ENCODE measurements at regions not wholly inside any gene's neighbourhood (a gene's known extent, or its start where the extent isn't known, plus 50 kb on each side); places are given as distances from the start of the nearest gene placed in this dataset.

DNA sequence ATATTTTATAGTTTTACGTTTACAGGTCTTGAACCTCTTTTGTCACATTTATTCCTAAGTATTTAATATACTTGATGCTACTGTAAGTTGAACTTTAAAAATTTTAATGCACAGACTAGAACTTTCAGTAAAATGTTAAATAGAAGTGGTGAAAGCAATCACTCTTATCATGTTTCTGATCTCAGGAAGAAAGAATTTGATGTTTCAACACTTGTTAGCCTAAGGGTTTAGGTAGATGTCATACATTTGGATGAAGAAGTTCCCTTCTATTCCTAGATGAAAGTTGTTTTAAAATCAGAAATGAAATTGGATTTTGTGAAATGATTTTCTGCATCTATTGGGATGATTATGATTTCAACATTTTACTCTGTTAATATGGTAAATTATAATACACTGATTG is 63.6 kb upstream of the TTLL7 start:
- TF ChIP-seq SMC3 (conservative IDR thresholded peaks at IDR 0.05; ENCODE audit: poor library complexity) = no peak
- TF ChIP-seq MXI1 (conservative IDR thresholded peaks at IDR 0.05; ENCODE audit: poor library complexity, severe bottlenecking) = no peak
- TF ChIP-seq EZH2 (IDR thresholded peaks at IDR 0.05; ENCODE audit: borderline replicate concordance, insufficient read depth, low read length, poor library complexity, severe bottlenecking) = no peak
- TF ChIP-seq, protein P1, sequence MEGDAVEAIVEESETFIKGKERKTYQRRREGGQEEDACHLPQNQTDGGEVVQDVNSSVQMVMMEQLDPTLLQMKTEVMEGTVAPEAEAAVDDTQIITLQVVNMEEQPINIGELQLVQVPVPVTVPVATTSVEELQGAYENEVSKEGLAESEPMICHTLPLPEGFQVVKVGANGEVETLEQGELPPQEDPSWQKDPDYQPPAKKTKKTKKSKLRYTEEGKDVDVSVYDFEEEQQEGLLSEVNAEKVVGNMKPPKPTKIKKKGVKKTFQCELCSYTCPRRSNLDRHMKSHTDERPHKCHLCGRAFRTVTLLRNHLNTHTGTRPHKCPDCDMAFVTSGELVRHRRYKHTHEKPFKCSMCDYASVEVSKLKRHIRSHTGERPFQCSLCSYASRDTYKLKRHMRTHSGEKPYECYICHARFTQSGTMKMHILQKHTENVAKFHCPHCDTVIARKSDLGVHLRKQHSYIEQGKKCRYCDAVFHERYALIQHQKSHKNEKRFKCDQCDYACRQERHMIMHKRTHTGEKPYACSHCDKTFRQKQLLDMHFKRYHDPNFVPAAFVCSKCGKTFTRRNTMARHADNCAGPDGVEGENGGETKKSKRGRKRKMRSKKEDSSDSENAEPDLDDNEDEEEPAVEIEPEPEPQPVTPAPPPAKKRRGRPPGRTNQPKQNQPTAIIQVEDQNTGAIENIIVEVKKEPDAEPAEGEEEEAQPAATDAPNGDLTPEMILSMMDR (IDR thresholded peaks at IDR 0.05; ENCODE audit: poor library complexity, severe bottlenecking) = no peak
- TF ChIP-seq TAF1 (IDR thresholded peaks at IDR 0.05; ENCODE audit: low read depth) = no peak
- no peak for TF ChIP-seq POLR2AphosphoS5 (IDR thresholded peaks at IDR 0.05)
- no peak for TF ChIP-seq REST (IDR thresholded peaks at IDR 0.05; ENCODE audit: borderline replicate concordance)
- TF ChIP-seq RAD21 (conservative IDR thresholded peaks at IDR 0.05) = no peak

Data from neural cell (in vitro differentiated cells).